ENCODE measurements at regions not wholly inside any gene's neighbourhood (a gene's known extent, or its start where the extent isn't known, plus 50 kb on each side); places are given as distances from the start of the nearest gene placed in this dataset.

DNA sequence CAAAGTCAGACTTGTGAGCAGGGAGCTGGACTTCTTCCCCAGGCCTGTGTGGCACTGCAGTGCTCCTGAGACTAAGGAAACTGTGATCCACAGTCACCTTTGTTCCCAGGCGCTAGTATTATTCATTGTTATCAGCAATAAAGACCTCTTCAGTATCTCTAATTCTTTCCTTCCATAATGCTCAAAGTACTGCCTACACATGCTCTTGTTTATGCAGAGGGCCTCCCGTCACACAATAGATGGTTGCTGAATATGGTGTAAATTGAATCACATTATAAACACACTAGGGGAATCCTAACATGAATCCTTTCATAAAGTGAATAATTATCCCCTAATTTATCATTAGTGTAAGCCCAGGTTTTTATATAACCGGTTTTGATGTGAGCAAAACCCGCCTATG lies 493.3 kb downstream of the BUD13 start:
- no peak for TF ChIP-seq POLR2A (IDR thresholded peaks at IDR 0.05)
- TF ChIP-seq, protein P1, sequence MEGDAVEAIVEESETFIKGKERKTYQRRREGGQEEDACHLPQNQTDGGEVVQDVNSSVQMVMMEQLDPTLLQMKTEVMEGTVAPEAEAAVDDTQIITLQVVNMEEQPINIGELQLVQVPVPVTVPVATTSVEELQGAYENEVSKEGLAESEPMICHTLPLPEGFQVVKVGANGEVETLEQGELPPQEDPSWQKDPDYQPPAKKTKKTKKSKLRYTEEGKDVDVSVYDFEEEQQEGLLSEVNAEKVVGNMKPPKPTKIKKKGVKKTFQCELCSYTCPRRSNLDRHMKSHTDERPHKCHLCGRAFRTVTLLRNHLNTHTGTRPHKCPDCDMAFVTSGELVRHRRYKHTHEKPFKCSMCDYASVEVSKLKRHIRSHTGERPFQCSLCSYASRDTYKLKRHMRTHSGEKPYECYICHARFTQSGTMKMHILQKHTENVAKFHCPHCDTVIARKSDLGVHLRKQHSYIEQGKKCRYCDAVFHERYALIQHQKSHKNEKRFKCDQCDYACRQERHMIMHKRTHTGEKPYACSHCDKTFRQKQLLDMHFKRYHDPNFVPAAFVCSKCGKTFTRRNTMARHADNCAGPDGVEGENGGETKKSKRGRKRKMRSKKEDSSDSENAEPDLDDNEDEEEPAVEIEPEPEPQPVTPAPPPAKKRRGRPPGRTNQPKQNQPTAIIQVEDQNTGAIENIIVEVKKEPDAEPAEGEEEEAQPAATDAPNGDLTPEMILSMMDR (IDR thresholded peaks at IDR 0.05), result no peak
